ENCODE measurements at regions not wholly inside any gene's neighbourhood (a gene's known extent, or its start where the extent isn't known, plus 50 kb on each side); places are given as distances from the start of the nearest gene placed in this dataset.
"Not testable (repeated sequence)": the region's sequence is repeated elsewhere in the genome, so short reads cannot be mapped to it uniquely, and the experiment has no call there.

DNA sequence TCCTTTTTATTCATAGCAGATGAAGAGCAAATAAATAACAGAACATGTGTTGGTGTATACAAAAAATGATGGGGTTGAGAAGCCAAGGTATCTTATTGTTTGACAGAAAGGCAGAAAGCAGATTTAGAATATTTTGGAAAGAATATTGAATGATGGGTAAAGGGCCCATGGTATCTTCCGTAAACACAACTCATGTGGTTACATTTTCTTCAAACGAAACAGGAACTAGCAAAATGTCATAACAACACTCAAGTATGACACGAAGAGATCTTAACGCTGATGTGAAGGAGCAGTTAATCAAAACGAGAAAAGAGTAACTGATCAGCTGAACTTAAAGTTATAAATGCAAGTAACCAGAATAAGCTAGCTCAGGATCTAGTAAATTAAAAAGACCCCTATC lies 195.7 kb upstream of the GK2 start:
- no peak for DNase-seq

GRCh38 chr4:79599691-79600090 lies 191.7 kb upstream of the GK2 start:
- no peak for DNase-seq

- DNase-seq: no peak
These were observed 190.8 kb upstream of the GK2 start for GRCh38 chr4:79598801-79599200.

GRCh38 chr4:79598214-79598613 lies 190.2 kb upstream of the GK2 start:
- DNase-seq: no peak

- DNase-seq: no peak
These were observed 189.2 kb upstream of the GK2 start for GRCh38 chr4:79597266-79597665.

DNA sequence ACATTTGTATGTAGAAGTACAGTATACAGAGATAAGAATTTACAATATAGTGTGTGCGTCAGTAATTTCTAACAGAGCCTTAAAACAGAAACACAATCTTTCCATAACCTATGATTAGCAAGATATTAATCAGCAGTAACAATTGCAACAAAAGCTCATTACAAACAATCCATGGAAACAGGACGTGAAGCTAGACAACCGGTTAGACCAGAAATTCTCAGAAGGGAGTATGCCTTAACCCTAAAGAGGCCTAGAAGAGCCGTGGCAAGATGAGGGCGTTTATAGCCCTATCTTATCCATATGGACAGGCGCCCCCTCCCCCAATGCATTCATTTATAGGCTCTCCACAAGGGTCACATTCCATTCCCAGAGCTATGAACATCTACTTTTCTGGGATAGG lies 184.2 kb upstream of the GK2 start:
- not testable (repeated sequence) for DNase-seq

GRCh38 chr4:79588679-79589078 lies 180.7 kb upstream of the GK2 start:
- DNase-seq: no peak

DNA sequence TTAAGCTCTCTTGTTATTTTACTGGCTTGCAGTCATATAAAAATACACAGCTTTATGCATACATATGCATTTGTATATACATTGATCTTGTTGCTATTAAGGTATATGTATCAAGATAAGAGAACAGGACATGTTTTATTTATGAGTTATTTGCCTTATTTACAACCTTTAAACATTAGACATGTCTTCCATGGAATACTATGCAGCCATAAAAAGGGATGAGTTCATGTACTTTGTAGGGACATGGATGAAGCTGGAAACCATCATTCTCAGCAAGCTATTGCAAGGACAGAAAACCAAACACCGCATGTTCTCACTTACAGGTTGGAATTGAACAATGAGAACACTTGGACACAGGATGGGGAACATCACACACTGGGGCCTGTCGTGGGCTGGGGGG lies 179.2 kb upstream of the GK2 start:
- DNase-seq: not testable (repeated sequence)

GRCh38 chr4:79585834-79586233 lies 177.8 kb upstream of the GK2 start:
- DNase-seq: no peak

- no peak for DNase-seq
These were observed 177.3 kb upstream of the GK2 start for GRCh38 chr4:79585330-79585729.

DNA sequence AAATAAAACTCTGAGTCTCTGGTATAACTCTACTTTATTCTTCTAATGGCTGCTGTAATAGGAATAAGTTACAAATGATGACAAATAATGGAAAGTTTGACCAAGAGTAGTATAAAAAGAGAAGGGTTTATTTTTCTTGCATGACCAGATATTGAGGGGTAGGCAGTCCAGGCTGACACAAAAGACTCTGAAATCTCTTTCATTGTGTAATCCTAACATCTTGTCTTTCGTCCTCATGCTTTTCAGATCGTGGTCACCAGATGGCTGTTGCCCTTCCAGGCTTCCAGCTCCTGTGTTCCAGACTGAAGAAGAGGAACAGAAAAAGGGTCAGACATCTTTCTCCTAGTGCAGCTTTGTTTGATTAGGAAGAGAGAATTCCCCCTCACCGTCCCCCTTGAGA lies 176.9 kb upstream of the GK2 start:
- DNase-seq: no peak

DNA sequence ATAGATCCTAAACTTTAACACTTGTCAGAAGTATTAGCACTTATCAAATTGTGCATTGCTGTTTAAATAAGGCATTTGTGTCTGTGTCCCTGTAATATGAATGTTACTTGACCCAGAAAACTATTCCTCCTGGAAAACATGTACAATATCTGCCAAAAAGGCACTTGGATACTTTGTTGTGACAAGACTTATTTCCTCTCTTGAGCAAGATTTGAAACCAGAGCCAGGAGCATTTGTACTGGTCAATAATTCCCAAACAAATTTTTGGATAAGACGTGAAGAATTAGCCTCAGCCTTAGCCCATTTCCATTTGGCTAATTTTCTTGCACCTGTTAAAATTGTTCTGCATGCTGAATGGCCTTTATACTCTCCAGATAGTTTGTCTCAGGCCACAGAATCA lies 176.3 kb upstream of the GK2 start:
- DNase-seq: no peak

DNA sequence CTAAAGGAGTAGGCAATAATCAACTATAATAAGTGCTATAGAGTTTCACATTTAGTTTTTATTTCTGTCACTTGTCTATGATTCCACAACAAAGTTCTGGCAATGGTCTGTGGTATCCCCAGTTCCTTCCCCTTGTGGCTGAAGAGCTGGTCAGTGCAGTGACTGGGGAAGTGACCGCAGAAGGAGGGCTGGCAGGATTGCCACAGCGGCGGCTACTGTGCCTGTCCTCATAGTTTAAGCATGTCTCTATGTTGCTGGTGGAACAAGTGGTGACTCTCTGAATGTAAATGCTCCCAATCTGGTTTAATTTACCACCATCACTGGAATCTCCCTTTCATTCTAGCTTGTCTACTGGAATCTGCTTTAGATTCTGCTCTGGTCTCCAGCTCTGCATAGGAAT lies 170.6 kb upstream of the GK2 start:
- DNase-seq: no peak

DNA sequence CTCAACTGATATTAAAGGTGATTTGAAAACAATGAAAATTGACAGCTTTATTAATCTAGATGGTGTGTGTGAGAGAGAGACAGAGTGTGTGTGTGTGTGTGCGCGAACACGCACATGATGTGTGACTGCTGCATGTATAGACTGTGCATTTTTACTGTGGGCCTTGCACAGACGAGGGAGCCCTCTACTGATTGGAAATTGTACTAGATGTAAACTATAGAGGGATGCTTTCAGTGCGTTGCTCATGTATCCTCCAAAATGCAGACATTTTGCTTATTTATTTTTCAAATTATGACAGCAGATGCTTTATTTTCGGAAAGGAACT lies 168.4 kb upstream of the GK2 start:
- peak; percentile 66 for DNase-seq

DNA sequence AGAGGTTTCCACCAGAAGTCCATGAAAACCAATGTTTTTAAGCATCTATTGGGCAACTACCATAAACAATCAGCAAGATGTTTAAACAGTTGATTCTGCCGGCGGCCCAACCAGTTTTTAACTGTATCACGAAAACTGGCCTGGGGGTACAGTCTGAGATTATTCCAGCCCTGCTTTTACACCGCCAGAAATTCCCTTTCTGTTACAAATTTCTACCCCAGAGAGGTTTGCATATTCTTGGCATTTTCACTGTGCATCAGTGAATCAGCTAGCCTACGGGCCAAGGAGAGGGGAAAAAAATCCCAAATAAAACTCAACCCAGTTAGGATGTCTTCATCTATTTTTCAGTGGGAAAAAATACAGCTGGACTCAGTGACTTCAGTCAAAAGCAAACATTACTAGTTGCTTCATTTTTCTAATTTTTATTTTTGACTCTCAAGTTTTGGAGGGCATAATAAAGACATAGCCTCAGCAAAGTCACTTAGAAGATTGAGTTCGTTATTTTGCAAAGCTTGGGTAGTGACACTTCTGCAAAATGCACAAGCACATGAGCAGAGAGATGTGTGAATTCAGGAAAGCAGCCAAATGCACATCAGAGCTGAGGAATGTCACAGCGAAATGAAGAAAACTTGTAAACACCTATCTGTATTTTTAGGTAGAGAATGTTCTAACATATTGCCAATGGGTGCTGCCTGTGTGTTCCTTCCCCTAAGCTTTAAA lies 167.8 kb upstream of the GK2 start:
- no peak for DNase-seq

DNA sequence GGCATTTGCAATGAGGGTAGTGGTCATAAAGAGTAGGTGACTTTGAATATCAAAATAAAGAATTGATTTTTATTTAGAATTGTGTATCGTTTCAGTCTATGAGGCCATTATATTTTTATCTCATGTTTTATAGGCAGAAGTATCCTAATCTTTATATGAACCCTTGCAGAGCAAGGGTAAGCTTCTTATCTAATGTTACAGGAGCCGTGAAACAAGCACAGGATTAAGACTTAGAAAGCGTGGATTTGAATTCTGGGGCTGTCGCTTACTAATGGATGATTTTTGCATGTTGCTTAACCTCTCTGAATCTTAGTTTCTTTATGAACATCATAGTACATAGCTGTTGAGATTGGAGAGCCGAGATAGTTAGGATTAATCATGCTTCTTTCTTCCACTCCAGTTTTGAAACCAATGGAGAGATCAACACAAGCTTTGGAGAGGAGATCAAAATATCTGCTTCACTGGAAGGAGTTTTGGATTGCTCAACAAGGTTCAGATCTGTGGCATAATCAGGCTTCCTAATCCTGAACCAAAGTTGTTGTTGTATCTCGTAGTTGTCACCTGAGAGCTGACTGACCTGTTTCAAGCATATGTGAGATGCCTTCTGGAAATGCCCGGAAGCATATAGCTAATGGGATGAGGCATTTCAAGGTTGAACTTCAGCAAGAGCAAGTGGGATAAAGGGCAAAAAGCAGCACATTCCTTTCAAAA lies 166.9 kb upstream of the GK2 start:
- no peak for DNase-seq

DNA sequence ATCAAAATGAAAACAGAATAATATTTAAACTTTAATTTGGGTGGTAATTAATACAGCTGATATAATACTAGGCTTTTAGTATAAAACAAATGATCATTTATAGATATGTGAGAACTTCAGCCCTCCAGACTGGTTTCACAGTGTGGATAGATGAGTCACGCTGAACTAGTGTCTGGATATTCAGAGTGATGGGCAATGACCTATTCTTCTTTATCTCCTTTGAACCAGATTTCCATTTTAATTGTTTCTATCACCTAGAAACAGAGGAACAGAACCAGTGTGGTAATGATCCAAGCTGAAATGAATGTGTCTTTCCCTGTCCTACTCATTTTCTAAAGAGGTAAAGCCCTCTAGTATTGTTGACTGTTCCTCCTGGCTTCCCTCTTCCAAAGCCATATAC lies 155.2 kb upstream of the GK2 start:
- no peak for DNase-seq

GRCh38 chr4:79561751-79562150 lies 153.7 kb upstream of the GK2 start:
- DNase-seq: no peak

DNA sequence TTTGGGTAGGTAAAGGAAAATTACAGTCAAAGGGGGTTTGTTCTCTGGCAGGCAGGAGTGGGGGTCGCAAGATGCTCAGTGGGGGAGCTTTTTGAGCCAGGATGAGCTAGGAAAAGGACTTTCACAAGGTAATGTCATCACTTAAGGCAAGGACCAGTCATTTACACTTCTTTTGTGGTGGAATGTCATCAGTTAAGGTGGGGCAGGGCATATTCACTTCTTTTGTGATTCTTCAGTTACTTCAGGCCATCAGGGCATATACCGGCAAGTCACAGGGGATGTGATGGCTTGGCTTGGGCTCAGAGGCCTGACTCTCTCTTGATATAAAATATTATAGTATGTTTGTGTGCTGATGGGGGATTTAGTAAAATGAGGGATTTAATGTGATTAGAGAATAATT lies 151.4 kb upstream of the GK2 start:
- not testable (repeated sequence) for DNase-seq

- DNase-seq: no peak
These were observed 144.3 kb upstream of the GK2 start for GRCh38 chr4:79552311-79552710.

DNA sequence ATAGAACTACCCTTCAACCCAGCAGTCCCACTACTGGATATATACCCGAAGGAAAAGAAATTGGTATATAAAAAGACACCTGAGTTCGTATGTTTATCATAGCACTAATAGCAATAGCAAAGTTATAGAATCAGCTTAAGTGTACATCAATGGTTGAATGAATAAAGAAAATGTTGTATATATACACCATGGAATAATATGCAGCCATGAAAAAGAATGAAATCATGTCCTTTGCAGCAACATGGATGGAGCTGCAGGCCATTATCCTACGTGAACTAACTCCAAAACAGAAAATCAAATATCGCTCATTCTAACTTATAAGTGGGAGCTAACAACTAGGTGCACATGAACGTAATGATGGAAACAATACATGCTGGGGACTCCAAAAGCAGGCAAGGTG lies 143.5 kb upstream of the GK2 start:
- DNase-seq: no peak

DNA sequence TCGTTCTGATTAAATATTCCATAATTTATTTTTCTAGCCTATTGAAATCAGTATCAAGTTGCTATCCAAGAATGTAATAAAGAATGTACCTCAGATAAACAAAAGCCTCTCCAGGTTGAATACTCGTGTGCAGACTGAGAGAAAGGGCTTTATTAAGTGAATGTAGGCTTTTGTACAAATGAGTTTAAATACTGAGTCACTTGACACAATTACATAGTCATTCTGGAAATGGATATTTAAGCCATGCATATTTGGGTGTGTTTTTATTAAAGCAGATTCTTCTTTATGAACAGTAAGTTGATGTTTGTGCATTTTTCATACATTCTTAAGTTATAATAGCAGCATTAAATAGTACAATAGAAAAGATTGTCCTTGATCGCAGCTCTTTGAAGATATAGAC lies 139.8 kb upstream of the GK2 start:
- DNase-seq: no peak

GRCh38 chr4:79545292-79545691 lies 137.3 kb upstream of the GK2 start:
- DNase-seq: not testable (repeated sequence)

DNA sequence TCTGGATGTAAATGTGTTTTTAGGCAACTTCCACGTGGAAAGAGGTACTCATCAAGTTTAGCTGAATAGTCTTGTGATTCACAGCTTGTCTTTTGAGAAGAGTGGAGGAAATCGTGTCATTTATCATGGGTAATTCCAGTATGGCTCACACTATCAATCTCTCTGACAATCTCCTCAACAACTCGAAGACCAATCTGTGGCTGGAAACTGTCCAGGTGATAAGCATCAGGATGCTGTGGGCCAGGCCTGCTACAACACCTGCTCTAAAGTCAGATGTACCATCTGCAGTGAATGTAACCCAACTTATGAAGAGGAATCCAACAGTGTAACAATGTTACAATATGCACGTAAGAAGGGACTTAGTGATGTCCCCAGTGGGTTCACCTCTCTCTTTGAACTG lies 132.1 kb upstream of the GK2 start:
- DNase-seq: no peak

DNA sequence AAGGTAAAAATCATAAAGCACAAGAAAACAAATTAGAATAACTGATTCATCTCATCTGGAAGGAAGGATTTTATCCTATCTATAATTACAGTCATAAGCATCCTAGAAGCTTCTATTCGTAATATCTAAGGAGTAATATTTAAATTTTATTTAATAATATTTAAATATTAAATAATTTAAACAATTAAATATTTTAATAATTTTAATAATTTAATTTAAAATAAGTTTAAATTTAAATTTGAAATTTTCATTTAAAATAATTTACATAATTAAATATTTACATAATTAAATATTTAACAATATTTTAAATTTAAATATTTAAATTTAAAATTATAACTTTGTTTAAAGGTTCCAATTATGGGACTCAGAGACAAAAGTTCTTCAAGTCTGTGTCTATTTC lies 127.5 kb upstream of the GK2 start:
- no peak for DNase-seq
